ENCODE measurements at regions not wholly inside any gene's neighbourhood (a gene's known extent, or its start where the extent isn't known, plus 50 kb on each side); places are given as distances from the start of the nearest gene placed in this dataset.
A peak's percentile ranks its signal among the peaks of the same experiment; 100 is the strongest.

DNA sequence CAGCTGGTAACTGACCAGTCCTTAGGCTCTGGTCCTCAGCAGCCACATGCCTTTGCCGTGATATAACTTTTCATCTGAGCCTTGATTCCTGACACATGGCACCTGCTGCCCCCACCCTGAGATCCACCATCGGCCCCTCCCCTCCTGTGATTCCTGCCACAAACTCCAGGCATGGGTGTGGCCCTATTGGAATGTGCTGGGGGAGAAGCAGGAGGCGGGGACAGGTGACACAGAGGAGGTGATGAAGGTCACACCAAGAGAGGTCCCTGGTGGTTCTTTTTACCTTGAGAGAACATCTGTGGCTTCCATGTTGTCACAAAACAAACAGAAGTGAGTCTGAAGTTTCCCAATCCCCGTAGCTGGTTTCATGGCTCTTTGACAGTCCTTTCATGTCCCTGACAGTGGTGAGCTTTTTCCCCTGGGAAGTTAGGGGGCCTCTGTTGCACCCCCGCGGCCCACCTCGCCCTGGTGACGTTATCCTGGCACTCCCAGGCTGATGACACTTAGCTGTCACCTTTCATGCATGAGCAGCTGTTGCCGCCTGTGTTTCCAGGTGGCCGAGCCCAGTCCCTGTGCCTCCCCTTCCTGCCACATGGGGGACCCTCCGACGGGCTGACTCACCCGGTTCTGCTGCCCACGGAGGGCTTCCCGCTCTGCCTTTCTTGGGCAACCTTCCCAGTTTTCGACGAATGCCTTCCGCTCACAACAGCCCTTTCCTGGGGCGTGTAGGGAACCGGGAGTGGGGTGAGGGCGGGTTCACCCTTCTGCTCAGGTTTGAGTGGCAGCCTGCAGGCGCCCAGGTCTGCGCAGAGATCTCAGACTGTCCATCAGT lies 66.3 kb upstream of the GLI2 start:
- DNase-seq: peak; percentile 81

DNA sequence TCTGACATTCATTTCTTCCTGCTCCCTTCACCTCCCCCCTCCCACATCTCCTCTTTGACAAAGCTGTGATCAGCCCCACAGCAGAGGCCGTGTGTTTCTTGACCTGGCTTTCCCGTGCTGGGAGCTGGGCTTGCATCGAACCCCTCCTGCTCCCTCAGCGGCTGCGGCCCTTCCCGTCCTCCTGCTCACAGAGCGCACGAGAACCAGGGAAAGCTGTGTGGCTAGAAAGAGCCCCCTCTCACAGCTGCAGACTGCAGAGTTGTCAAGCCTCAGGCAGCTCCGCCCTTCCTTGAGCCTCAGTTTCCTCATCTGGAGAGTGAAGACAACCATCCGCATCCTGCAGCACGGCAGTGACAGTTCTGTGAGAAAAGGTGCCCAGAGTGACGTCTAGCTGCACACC lies 65.7 kb upstream of the GLI2 start:
- no peak for DNase-seq

DNA sequence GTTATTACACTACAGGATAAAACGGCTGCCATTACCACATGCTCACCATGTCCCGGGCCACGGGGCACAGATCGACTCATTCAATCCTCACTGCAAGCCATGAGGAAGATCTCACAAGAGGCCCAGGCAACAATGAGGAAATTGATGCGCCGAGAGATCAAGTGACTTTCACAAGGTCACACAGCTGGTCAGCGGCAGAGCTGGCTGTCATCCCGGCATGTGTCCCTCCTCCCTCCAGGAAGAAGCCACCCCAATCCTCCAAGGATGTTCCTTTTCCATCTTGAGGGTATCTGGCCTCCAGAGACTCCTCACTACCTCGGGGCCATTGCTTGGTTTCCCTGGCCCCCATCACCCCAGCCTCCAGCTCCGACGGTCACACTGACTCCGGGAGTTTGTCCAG lies 65.3 kb upstream of the GLI2 start:
- no peak for DNase-seq

DNA sequence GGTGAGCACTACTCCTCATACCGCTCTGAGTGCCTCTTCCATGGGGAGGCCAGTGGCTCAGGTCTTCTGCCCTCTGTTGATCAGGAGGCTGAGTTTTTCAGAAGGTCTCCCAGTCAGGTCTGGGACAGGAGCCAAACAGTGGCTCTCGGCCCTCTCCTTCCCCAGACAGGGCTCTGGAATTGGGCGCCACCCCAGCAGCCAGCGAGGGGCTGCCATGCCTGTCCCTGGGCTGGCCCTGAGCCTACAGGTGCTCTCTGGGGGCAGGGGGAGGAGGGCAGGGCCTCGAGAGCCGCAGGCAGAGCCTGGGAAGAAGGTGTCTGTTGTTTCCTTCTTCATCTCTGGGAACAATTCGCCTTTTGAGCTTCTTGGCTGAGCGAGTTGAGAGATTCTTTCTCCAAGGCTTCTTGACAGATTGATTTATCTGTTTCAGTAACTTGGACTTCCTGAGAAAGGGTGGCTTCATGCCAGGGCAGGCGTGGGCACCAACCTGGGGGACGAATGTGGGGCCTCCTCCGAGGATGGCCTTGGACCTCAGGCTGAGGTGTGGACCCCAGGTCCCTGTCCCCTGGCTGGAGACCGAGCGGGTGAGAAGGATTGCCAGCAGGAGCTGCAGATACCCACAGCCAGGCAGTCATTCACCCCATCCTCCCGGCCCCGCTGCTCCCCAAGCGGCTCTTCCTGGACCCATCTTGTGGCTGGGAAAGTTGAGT lies 64.7 kb upstream of the GLI2 start:
- DNase-seq: no peak

DNA sequence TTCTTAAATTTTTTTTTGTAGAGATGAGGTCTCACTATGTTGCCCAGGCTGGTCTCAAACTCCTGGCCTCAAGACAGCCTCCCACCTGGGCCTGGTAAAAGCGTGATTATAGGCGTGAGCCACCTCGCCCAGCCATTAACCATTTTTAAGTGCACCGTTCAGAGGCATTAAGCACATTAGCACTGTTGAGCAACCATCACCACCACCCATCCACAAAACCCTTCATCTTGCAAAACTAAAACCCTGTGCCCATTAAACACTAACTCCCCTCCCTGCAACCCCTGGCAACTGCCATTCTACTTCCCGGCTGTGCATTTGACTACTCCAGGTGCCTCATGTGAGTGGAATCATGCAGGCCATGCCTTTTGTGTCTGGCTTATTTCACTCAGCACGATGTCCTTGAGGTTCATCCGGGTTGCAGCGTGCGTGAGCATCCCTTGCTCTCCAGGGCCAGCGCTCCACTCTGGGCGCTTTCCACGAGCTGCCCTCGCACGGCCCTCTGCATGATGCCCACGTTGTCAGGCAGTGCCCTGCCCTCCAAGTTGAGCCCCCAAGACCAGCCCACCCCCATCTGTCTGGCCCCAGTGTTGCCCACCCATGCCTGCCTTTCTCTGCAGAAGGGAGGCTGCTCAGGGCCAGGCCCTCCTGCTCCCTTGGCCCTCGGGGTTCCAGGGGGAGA lies 63.0 kb upstream of the GLI2 start:
- DNase-seq: no peak

DNA sequence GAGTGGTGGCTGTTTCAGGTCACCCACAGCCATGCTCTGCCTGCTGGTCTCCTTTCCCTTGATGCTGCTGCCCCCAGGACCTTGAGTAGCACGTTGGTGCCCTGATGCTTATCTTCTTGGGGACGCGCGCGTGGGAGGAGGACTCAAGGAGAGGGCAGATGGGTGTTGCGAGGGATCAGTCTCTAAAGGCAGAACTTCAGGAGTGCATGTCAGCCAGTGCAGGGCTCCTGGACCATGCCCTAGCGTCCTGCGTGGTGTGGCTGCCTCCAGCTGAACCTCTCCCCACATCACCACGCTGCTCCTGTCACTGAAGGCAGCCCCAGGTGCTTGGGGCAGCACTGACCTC lies 62.5 kb upstream of the GLI2 start:
- no peak for DNase-seq

DNA sequence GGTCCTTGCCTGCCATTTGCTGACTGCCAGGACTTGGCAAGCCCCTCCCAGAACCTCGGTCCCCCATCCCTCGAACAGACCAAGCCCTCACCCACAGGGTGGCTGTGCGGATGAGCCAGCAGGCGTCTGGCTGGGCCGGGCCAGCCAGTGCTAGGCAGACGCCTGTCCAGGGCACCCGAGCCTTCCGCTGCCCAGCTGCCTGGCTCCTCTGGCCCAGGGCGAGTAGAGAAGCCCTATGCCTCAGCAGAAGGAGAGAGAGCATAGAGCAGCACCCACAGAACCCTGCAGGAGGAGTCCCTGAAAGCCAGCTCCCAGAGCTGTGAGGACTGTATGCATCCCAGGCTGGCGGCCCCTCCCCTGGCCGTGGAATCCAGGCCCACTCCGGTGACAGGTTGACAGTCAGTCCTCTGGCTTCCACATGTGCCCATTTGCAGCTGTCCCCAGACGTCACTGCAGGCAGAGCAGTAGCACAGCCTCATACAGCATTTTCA lies 62.1 kb upstream of the GLI2 start:
- DNase-seq: no peak

DNA sequence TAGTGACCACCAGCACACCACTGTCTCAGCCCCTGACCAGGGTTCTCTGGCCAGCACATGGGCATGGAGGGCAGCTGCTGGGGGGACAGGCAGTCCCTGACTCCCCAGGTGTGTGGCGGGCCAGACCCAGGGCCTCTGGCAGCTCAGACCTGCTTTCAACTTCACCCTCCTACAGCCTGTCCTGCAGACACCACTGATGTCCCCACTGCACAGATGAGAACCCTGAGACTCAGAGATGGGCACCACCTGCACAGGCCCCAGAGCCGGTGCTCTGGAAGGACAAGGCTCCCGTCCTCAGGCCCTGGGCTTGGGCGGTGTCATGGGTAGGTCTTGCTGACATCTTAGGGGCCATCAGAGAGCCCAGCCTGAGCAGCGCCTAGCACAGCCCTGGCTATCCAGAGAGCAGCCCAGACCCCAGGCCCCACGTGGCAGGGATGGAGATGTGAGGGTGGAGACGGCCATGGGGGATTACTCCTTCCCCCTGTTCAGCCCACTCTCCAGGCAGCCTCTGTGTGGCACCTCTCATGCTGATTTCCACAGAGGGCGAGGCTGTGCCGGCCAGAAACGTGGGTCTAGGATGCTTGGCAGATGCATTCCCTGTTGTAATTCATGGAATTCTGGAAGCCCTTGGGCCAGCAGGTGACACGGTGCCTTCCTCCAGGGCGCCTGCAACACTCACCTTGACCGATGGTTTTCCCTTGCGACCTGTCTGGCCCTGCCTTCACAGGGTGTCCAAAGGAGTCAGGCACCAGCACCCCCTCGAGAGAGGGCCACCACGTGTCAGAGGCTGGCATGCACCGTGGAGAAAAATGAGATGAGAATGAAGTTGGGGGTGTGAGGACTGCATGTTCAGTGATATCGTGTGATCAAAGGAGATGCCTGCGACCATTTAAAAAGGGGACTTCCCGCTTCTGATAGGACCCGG lies 61.2 kb upstream of the GLI2 start:
- no peak for DNase-seq

DNA sequence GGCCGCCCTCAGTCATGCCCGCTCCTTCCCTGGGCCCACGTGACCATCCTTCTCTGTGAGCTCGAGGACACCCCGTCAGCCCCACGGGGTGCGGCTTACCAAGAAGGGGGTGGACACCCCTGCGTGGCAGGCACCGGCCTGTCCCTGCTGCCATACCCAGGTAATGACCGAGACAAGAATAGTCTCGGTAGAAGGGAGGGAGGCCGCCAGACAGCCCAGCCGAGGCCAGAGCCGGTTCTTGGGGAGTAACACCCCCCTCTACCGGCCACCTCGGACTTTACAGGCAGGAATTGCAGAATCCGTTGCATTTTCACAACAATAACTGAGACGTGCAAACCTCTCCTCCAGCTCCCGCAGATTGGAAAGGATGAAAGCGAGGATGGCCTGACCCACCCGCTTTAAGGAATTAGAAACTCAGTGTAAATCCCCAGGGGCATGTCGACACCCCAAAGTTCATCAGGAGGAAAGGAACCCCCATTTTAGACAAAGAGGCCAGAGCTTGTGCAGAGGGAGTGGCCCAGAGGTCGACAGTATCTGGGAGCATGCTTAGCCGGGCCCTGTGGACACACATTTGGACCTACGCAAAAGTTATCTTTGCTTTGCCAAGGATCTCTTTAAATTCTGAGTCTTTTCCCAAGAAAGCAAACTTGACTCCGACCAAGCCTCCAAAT lies 60.1 kb upstream of the GLI2 start:
- no peak for DNase-seq

DNA sequence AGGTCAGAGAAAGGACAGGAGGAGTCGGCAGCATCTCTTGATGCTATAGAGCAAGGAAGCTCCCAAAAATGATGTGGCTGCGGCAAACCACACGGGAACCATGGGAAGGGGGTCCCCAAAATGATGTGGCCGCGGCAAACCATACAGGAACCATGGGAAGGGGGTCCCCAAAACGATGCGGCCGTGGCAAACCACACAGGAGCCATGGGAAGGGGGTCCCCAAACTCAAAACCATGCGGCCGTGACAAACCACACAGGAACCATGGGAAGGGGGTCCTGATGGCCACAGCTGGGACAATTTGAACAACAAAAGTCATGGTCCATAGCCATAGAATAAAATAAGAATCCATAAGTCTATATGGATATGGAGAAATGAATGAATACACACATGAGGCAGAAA lies 58.4 kb upstream of the GLI2 start:
- no peak for DNase-seq

DNA sequence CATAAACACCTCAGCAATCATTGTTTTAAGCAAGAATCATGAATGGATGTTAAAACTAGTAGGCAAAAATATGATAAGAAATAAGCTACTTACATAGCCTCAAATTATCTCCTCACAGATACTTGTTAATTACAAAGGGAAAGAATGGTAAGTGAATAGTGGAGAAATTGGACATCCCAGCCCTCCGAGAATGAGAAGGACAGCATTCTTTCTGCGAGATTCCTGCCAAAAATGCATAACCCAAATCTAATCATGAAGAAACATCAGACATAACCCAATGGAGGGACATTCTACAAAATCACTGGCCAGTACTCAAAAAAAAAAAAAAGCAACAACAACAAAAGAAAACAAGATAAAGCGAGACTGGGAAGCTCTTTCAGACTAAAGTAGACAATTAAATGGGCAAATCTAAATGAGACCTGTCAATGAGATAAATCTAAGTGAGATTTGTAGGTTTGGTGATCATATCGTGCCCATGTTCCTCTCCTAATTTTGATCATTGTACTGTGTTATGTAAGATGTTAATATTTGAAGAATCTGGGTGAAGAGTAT lies 57.9 kb upstream of the GLI2 start:
- no peak for DNase-seq

DNA sequence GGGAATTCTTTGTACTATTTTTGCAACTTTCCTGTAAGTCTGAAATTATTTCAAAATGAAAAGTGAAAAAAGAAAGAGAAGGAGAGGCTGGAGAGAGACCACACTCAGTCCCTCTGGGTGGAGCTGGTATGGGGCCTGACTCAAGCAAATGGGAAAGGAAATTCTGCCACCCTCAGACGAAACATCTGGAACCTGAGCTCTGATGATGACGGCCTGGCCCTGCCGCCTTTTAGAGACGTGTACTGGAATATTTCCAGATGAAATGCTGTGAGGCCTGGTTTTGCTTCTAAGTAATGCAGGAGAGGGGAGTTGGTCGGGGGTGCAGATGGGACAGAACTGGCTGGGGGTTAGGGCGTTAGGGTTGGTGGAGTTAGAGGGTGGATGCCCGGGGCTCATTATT lies 57.4 kb upstream of the GLI2 start:
- no peak for DNase-seq

DNA sequence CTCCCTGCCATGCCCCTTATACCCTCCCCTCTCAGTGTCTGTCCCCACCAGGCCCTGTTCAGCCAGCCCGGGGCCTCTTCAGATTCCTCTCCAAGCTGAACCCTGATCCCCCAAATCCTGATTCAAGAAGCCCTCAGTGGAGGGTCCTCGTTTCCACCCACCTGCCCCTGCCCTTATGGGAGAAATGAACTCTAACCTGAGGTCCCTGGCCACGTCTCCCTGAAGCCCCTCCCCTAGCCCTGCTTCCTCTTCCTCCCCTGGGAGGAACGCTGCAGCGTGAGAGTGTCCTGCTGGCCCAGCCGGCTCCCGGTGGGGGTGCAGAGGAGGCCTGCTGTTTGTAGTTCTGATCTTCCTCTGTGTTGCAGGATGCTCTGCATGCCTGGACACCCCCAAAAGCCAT lies 56.7 kb upstream of the GLI2 start:
- DNase-seq: no peak

DNA sequence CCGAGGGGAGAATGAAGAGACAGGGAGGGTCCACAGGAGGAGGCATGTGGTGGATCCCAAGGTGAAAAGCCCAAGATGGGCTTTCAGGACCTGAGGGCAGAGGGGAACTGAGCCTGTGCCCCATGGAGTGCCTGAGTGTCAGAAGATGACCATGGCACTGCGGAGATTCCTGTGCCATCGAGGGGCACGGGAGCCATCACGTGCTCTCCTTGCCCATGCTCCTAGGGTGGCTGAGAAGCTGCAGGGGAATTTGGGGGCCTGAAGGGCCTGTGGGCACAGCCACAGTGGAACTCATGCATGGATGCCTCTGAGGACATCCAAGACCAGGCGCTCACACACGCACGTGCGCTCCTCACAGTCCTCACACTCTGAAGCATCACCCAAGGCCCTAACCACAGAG lies 56.1 kb upstream of the GLI2 start:
- DNase-seq: no peak

DNA sequence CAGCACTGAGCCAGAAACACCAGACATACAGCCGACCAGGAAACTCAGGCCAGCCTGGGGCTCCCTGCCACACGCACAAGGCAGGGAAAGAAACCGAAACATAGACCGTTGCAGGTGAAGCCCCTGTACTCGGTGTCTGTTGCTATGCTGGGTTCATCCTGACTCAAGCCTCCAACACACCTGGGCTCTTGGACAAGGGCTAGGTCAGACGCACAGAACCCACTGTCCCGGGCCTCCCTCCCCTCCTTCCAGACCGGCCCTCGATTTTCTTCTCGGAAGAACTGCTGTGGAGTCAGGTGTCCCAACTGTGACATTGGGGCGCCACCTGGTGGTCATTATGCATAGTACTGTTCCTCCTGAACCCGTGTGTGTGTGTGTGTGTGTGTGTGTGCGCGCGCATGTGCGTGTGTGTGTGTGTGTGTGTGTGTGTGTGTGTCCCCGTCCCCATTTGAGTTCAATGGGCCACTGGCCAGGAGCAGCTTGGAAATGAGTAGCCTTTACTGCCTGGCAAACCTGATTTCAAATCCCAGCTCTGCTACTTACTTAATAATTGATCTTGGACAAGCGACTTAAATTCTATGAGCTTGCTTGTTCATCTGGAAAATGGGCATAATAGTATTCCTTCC lies 55.4 kb upstream of the GLI2 start:
- peak; percentile 81 for DNase-seq

DNA sequence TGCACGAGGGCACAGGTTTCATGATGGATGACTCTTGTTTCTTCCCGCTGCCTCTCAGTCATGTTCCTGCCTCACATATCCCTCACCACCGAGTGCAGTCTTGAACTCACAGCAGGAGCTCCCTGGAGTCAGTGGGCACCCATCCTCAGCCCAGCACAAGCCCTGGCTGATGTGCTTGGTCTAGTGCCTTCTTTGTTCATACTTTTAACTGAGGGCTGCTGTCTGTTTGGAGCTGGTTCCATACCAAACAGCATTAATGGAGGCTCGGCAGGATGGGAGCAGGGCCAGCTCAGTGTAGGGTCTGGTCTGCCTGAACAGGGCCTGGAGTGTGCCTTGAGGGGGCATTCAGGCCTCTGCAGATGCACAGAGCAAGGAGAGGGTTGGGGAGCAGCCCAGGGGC lies 54.5 kb upstream of the GLI2 start:
- DNase-seq: no peak

DNA sequence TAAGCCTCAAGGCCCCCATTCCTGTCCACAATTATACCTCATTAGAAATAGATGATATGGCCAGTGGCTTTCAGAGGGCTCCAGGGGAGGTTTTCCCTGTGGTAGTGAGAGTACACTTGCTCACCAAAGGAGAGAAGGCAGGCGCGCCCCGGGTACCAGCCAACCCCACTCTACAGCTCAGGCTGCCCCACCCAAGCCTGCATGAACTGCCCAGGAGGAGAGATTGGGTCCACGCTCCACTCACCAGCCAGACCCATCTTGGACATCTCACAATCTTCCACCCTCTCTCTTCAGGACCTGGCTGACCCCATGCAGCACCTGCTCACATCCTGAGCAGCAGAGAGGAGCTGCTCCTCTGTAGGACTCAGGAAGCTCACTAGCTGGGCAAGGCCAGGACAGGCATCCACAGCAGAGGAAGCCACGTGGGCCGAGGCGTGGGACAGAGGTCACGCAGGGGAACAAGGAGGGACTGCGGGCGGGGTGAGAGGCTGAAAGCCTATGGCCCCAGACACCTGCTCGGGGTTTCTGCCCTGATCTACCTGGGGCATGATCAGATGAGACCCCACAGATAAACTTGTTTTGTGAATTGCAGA lies 53.9 kb upstream of the GLI2 start:
- DNase-seq: no peak

DNA sequence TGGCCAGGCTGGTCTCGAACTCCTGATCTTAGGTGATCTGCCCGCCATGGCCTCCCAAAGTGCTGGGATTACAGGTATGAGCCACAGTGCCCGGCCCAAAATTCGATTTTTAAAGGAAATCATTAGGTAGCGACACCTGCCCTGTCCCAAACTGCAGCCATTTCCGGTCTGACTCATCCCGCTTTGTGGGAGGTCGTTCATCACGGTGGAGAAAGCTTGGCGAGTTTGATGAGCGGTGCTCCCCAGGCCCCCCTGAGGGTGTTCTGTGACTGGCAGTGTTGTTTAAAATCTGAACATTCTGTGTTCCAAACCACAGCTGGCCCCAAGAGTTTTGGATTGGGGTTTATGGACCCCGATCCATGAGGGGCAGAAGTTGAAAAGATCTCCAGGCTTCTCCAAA lies 53.0 kb upstream of the GLI2 start:
- DNase-seq: no peak

DNA sequence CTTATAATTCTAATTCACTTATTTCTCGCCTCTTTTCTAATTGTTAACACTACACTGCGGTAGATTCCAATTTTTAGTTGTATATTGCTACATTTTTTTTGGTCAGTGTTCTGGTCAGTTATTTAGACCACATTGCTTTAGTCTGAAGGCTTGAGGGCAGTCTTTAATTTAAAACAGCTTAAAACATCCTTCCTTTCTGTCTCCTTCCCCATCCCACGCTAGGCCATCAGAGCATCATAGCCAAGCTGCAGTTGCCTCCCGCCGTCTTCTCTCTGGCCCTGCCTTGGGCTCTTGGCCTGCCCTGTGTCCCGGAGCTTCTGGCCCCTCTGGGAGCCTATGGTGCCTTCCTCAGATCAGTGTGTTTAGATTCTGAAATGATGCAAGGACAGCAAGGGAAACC lies 52.6 kb upstream of the GLI2 start:
- no peak for DNase-seq

DNA sequence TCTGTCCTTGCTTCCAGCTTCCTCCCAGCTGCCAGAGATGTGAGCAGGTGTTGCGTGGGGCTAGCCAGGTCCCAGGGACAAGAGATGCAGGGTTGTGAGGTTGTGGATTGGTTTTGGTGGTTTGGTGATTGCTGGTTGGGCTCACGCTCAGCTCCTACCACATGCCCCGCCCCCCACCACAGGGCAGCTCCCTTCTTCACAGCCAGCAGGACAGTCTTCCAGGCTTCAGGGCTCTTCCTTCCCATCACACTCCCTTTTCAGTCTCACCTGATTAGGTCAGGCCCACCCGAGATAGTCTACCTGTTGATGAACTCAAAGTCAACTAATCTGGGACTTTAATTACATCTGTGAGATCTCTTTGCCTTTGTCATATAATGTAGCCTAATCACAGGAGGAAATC lies 52.0 kb upstream of the GLI2 start:
- no peak for DNase-seq

All from NCI-H345 (cell line).